NCI-H2196 (cell line): ENCODE measurements at regions not wholly inside any gene's neighbourhood (a gene's known extent, or its start where the extent isn't known, plus 50 kb on each side); places are given as distances from the start of the nearest gene placed in this dataset.

Source experiments
- DNase-seq: peaks from one replicate; lab custom pipeline; 2025; ENCODE audit not compliant: unreplicated experiment; lab: John Stamatoyannopoulos, UW

DNA sequence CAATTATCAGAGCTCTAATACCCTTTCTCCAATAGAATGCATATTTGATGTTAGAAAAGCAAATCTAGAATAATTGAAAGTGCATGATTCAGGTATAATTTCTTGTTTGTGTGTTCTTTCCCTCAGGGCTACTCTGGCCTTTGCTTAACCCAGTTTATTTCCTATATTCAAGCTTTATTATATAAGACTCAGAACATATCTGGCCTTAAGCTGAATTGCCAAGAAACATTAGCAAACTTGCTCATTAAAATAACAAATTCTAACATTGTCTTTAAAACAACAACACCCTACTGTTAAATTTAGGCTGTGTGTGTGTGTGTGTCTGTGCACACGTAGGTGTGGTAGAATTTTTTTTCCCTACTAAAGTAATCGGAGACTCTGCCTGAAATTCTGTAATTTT lies 426.5 kb downstream of the UTRN start:
- no peak for DNase-seq

DNA sequence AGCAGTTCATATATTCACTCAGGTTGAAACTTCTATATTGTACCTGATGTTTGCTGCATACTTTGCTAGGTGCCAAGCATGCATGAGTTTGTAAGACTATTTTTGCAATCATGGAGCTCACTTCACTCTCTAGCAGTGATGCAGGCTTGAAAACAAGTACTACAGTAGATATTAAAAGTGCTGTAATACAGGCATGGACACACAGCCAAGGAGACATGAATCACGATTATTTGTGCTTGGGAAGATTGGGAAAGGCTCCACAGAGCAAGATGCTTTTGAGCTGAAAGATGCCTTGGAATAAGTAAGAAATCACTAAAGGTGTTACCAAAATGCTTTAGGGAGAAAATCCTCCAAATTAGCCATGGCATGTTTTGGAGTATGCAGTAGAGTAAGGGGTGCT lies 427.4 kb downstream of the UTRN start:
- no peak for DNase-seq

DNA sequence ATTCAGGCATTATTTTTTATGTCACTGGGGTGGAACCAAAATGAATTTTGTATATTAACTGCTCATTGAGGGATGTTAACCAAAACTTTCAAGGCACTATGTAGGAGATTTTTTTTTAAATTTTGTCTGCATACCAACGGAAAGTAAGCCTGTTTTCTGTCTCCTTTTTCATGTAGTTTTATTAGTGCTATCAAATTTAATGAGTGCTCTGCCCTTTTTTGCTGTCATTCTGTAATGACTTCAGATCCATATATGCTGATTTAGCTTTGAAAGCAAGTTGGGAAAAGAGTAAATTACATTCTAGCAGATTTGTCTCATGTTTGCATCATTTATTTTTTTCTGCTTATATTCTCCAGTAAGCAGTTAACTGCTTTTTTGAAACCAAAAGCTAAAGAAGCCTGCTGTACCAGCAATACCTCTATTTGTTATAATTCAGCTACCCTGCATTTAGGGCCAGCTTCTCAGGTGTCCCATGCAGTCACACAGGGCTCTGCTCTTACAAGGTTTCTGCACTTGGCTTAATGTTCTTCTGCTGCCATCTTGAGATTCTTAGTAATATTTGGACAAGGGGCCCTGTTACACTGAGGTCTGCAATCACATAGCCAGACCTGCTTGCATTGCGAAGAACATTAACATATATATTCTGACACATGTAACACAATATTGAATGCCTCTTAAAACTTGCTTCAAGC lies 429.0 kb downstream of the UTRN start:
- DNase-seq: no peak

DNA sequence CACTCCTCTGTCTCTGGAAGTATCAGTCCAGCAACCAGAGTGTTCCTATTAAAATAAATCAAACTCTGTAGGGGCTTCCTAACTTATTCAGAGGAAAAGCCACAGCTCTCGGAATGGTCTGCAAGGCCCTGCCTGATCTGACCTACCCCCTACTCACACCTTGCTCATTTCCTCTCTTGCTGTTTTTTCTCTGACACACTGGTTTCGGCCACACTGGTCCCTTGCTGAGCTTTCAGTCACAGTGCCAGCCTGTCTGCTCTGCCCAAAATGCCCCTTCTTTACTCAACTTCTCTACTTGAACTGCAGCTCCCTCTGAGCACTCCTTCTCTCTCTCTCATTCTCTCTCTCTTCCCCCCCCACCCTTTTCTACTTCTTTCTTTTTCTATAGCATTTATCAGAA lies 430.2 kb downstream of the UTRN start:
- DNase-seq: no peak

DNA sequence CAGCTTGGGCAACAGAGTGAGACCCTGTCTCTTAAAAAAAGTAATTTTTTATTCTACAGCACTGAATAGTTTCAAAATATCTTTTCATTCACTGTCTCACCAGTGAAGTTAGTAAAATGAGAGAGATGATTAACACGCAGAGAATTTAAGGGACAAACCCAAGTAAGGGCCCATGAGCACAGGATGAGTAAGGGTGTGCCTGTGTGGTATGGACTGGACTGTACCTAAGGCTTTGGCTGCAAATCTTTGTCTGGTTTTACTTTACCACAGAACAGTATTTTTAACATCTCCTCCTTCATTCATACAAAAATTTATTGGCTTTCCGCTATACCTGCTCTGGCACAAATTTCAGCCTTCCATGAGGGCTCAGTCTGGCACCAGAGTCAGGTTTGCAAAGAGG lies 433.3 kb downstream of the UTRN start:
- DNase-seq: no peak

DNA sequence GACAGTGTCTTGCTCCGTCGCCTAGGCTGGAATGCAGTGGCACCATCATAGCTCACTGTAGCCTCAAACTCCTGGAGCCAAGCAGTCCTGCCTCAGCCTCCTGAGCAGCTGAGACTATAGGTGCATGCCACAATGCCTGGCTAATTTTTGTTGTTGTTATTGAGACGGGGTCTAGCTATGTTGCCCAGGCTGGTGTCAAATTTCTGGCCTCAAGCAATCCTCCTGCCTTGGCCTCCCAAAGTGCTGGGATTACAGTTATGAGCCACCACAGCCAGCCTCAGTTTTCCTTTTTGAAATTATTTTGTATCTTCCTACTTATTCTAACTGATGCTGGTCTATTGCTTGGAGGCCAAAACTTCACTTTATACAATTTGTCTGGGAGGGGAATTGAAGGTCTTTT lies 436.1 kb downstream of the UTRN start:
- no peak for DNase-seq

DNA sequence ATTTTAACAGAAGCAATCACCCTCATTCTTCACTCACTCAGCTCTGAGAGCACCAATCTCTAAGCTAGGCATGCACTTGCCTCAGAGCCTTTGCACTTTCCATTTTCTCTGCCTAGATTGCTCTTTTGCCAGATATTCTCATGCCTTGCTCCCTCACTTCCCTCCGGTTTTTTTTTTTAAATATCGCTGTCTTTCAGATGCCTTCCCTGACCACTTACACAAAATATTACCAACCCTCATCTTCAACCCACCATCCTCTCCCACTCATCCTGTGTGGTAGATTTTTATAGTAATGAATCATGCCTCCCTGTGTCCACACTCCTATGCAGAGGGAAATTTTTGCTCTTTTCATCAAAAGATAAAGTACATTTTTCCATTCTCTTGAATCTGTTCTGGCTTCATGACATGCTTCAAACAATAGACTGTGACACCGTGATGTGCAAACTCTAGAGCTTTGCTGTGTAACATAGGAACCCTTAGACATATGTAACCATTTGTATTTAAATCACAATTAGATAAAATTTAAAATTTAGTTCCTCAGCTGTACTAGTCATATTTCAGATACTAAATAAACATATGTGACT lies 437.1 kb downstream of the UTRN start:
- no peak for DNase-seq

DNA sequence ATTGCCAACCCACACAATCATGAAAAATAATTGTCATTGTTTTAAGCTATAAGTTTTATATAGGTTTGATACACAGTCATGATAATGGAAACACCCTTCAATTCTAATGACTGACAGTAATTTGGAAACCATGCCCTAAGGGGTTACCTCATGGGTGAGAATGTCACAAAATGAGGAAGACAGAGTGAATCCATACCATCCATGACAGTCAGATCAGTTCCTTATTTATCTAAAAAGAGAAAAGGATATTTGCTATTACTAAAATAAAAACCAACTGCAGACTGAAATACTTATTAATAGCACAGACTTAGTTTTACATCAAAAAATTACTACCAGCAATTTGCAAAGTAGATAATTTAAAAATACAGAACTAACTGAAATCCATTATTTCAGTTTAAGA lies 437.8 kb downstream of the UTRN start:
- no peak for DNase-seq

DNA sequence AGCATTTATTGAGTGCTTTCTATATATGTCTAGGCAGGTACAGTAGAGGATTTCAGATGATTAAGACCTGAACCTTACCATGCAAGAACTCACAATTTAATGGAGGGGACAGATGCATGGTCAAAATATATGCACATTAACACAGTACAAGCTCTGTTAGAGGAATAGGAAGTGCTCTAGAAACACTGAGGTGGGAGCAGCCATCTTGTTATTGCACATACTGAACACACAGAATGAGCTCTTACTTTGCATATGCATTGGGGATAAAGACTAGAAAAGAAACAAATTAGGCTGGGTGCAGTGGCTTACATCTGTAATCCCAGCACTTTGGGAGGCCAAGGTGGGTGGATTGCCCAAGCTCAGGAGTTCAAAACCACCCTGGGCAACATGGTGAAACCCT lies 438.3 kb downstream of the UTRN start:
- no peak for DNase-seq

DNA sequence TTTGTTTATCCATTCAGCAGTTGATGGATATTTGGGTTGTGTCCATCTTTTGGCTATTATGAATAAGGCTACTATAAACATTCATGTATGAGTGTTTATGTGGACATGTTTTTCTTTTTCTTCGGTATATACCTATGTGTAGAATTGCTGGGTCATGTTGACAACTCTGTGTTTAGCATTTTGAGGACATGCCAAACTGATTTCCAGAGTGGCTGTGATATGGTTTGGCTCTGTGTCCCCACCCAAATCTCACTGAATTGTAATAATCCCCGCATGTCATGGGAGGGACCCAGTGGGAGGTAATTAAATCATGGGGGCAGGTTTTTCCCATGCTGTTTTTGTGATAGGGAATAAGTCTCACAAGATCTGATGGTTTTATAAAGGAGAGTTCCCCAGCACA lies 439.7 kb downstream of the UTRN start:
- no peak for DNase-seq

DNA sequence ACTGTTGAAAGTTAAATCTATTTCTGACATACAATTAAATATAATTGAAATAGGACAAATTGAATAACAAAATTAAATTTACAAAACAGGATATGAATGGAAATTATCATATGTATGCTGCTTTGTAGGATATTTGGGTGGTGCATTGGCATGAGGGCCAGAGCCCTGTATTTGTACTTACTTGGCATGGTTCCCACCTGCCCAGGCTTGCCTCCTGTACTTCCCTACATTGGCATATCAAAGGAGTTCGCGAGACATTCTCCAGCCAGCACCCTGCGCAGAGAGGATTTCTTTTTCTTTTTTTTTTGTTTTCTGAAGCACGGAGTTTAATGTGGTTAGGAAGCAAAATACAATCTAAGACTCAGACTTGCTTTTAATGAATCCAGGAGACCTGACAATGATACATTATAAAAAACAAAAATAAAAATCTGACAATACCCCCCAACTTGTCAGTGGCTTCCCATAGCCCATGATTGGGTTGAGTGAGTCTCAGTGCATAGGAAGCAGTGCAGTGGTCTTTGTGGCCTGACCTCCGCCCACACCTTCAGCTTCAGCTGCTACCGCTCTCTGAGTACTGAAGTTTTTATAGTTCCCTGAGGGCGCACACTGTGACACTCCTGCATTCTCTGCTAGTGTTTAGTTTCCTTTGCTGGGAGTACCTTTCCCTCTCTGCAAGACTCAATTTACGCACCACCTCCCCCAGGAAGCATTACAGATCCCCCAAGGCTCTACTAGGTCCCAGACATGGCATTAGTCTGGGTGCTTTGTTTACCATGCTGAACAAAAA lies 440.8 kb downstream of the UTRN start:
- DNase-seq: no peak

DNA sequence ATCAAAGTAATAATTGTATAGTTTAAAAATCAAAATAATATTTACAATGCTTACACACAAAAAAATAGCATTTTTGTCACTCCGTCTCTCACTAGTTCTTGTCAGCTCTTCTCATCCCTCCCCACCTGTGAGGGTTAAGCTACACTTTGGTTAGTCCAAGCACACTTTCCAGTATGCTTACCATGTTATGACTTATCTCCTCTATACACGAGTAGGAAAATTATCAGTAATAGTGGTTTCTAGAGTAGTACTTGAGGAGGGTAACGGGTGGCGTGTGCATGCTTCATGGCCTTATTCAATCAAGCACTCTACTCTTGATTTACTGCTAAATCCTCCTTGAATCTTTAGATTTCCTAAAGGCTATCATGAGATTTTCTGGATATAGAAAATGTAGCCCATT lies 443.7 kb downstream of the UTRN start:
- no peak for DNase-seq

DNA sequence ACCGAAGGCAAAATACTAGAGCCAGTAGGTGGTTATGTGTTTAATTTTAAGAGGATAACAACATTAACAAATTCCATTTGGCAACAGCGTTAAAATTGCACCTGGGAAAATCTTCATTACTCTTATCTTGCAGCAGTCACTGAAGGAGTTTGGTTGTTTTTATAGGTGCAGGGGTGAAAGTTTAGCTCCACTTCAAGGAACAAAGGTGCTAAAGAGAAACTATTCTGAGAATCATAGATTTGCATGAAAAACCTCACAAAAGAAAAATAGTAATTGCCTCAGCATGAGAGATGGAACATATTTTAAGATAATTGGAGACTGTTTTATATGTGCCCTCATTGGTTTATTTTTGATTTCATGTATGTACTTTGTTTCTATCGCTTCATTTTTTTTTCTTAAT lies 444.4 kb downstream of the UTRN start:
- no peak for DNase-seq

DNA sequence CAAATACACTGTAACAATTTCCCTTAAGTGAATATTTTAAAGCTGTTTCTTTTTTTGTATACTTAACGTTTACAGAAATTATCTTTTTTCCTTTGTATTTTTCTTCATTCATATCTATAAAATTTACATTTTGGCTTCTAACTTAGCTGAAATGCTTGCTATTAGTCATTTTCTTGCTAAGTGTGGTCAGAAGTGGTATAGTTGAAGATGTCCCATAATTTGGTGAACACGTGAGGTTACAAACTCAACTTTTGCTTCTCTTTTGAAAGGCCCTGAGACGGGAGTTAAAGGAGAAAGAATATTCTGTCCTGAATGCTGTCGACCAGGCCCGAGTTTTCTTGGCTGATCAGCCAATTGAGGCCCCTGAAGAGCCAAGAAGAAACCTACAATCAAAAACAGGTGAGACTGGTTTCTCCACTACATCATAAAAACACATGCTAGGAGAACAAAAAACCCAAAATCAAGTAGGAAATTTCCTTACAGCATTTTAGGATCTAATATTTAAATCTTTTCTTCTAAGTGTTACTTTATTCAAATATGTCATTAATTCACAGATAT lies 445.0 kb downstream of the UTRN start:
- DNase-seq: no peak

DNA sequence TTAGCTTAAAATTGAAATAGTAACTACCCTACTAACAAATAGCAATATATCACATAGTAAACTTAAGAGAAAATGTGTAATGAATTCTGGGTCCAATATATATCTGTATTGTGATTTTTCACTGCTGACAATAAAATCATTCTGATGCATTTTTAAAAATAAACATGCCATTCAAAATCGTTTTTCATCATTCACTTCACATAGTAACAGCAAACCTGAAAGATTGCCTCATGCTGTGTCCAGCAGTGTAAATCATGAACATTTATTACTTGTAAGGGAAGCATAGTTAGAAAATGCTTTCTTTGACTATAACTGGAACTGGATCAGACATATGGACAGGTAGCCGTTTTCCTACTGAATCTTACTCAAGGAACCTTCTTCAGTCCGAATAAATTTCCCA lies 446.1 kb downstream of the UTRN start:
- DNase-seq: no peak

DNA sequence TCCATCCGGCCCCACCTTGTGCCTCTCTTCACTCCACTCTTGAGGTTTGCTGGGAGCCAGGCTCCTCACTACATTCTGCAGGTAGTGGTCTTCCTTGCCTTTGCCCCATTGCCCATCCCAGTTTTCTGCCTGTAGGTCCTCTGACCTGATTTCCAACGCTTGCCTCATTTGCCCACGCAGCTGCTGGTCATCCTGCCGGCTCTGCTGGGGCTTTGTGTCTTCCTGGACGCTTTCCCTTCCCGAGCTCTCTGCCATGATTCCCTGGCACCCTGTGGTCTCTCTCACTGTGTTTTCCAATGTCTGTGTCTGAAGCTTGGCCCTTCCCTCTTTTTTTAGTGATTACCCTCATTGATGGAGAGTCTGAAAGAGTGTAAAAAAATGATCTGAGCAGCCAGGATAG lies 451.6 kb downstream of the UTRN start:
- no peak for DNase-seq

DNA sequence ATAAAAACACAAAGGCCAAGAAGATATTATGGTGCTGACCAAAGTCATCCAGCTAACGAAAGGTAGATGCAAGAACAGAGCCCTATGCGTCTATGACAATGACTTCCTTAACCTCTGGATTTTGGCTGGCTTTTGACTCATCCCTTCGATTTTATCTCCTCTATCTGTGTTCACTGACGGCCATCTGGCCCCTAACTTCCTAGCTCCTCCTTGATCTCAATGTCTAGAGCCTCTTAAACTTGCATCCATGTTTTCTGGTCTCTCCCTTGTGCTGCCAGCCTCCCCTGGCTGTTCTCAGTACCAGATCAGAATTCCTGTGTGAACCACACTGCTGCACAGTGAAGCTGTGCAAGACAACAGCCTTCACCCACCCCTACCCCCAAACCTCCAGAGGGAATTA lies 452.9 kb downstream of the UTRN start:
- no peak for DNase-seq

DNA sequence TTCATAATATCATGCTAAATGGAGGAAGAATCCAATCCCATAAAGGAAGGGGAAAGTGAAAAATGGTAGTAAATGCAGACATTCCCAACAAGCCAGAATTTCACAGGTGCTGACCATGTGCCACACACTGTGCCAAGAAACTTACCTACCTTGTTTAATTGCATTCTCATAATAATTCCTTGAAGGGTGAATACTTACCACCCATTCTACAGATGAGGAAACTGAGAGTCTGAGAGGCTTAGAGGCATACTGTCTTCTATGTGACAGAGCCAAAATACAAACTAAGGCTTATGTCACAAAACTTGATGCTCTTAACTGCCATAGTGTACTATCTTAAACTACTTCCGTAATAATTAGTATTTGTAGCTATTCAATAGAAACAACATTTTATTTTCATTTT lies 454.7 kb downstream of the UTRN start:
- no peak for DNase-seq

DNA sequence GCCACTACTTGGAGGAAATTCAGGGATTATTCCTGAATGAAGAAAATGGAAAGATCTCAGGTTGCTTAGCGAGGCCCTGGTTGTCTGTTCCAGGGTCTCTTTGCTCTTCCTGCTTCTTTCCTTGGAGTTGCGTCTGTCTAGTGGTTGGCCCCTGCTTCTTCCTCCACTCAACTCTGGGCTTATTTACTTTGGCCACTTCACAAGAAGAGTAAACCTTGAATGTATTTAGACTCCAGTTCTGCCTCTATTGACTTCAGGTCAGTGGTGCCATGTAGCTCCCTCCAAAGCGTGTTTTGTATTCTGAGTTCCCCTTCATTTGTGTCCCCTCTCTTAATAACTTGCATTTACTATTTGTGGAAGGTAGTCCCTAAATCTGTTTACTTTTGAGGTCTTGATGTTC lies 456.5 kb downstream of the UTRN start:
- DNase-seq: no peak

DNA sequence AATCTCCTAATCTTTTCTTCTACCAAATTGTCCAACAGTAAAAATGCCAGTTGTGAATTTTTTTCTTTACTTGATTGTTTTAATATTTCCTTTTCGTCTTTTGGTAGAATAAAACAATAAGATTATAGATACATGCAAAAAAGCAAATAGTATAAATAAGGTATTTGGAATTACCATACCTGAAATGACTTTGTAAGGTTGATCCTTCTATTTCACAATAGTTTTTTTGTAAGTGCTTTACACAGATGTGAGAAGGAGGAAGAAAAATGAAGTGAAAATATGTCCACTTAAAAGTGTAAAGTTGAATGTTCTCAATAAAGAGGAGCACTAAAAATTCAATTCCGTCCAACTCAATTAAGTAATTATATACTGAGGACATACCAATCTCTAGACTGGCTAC lies 457.6 kb downstream of the UTRN start:
- no peak for DNase-seq

DNA sequence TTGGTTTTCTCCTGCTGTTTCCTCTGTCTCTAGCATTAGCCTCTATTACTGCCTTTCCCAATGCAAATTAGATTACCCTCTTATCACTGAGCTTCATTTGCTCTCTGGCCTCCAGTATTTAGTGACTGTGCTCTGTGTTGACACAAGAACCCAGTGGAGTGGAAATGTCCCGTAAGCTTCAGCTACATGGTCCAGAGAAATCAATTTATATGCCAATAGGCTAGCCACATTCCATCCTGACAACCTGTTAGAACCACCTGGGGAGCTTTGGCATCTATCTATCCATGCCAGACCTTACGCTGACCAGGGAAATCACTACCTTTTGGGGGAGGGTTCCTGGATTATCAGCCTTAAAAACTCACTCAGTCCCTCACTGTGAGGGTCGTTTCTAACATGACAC lies 459.6 kb downstream of the UTRN start:
- DNase-seq: peak; percentile 16

DNA sequence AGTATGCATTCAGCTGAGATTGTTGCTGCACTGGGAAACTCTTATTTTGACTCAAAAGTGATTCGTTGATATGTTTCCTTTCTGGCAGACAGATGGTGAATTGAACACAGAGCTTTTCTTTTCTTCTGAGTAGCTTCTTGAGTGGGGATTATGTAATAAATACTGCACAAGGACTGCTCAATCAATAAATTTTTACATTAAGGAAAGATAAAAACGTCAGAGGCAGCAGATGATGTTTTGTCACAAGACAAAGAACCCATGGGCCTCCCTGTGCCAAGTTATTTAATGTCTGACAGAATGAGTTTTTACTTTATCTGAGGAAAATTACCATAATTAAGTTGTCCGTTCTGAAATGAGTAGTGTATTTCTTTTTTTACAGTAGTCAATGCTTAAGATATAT lies 460.3 kb downstream of the UTRN start:
- no peak for DNase-seq
